ENCODE measurements at regions not wholly inside any gene's neighbourhood (a gene's known extent, or its start where the extent isn't known, plus 50 kb on each side); places are given as distances from the start of the nearest gene placed in this dataset.
"Not testable (repeated sequence)": the region's sequence is repeated elsewhere in the genome, so short reads cannot be mapped to it uniquely, and the experiment has no call there.

GRCh38 chr7:114173170-114173890 is 241.3 kb upstream of the FOXP2 start:
- DNase-seq = no peak

- DNase-seq = not testable (repeated sequence)
Measured at GRCh38 chr7:114169389-114169788, 245.2 kb upstream of the FOXP2 start.

- no peak for DNase-seq
Measured at GRCh38 chr7:114160925-114161324, 242.1 kb upstream of the PPP1R3A start.

GRCh38 chr7:114158854-114159253 is 240.0 kb upstream of the PPP1R3A start:
- no peak for DNase-seq

- no peak for DNase-seq
Measured at GRCh38 chr7:114158275-114158674, 239.5 kb upstream of the PPP1R3A start.

GRCh38 chr7:114156178-114156577 is 237.4 kb upstream of the PPP1R3A start:
- no peak for DNase-seq

GRCh38 chr7:114155116-114156110 is 236.6 kb upstream of the PPP1R3A start:
- DNase-seq = no peak

GRCh38 chr7:114153700-114154099 is 234.9 kb upstream of the PPP1R3A start:
- no peak for DNase-seq

GRCh38 chr7:114152314-114152938 is 233.6 kb upstream of the PPP1R3A start:
- DNase-seq = no peak

- DNase-seq = no peak
Measured at GRCh38 chr7:114151777-114152176, 233.0 kb upstream of the PPP1R3A start.

- no peak for DNase-seq
Measured at GRCh38 chr7:114150689-114151088, 231.9 kb upstream of the PPP1R3A start.

GRCh38 chr7:114148779-114149178 is 230.0 kb upstream of the PPP1R3A start:
- DNase-seq = no peak

GRCh38 chr7:114141415-114141814 is 222.6 kb upstream of the PPP1R3A start:
- no peak for DNase-seq

GRCh38 chr7:114140561-114140960 is 221.8 kb upstream of the PPP1R3A start:
- no peak for DNase-seq

- not testable (repeated sequence) for DNase-seq
Measured at GRCh38 chr7:114139690-114140089, 220.9 kb upstream of the PPP1R3A start.

GRCh38 chr7:114138587-114138986 is 219.8 kb upstream of the PPP1R3A start:
- DNase-seq = no peak

- DNase-seq = no peak
Measured at GRCh38 chr7:114133717-114134116, 214.9 kb upstream of the PPP1R3A start.

- no peak for DNase-seq
Measured at GRCh38 chr7:114130866-114131265, 212.1 kb upstream of the PPP1R3A start.

- no peak for DNase-seq
Measured at GRCh38 chr7:114128880-114129279, 210.1 kb upstream of the PPP1R3A start.

- no peak for DNase-seq
Measured at GRCh38 chr7:114126095-114126494, 207.3 kb upstream of the PPP1R3A start.

- no peak for DNase-seq
Measured at GRCh38 chr7:114112806-114113205, 194.0 kb upstream of the PPP1R3A start.

- no peak for DNase-seq
Measured at GRCh38 chr7:114110666-114111065, 191.9 kb upstream of the PPP1R3A start.

- no peak for DNase-seq
Measured at GRCh38 chr7:114109721-114110120, 190.9 kb upstream of the PPP1R3A start.

Measured in activated gamma-delta T cell treated with Interleukin-2 at 50 U/mL for 16 hours (primary cell).